GM23338 (cell line): ENCODE measurements at regions not wholly inside any gene's neighbourhood (a gene's known extent, or its start where the extent isn't known, plus 50 kb on each side); places are given as distances from the start of the nearest gene placed in this dataset.

Source experiments
- ATAC-seq: fragments of 200-7000 bp; cut with Tn5 transposase; 3 replicates; pipeline ENCODE4 v1.9.1; 2020
- DNase-seq: peaks from one replicate; pipeline ENCODE4 v3.0.0-alpha.2; 2015; ENCODE audit warnings: low spot score
- H2AFZ ChIP-seq: fragments of 200-600 bp; sonication (generic); 2 replicates; pipeline ENCODE4 v1.8.0; 2016; ENCODE audit warnings: antibody characterized with exemption, mild to moderate bottlenecking, moderate library complexity
- H3F3A ChIP-seq: fragments of 200-600 bp; sonication (generic); replicated peaks from 2 replicates; pipeline ENCODE4 v1.8.0; 2017; ENCODE audit warnings: antibody characterized with exemption, mixed run types, low read depth
- H3K27ac ChIP-seq: fragments of 200-600 bp; sonication (generic); 2 replicates; pipeline ENCODE4 v1.6.1; 2016; ENCODE audit warnings: low read depth
- H3K27me3 ChIP-seq: fragments of 200-600 bp; sonication (generic); 2 replicates; pipeline ENCODE4 v1.8.0; 2016; ENCODE audit warnings: mild to moderate bottlenecking, mixed run types, moderate library complexity; ENCODE audit not compliant: insufficient read depth
- H3K36me3 ChIP-seq: fragments of 200-600 bp; sonication (generic); 2 replicates; pipeline ENCODE4 v1.8.0; 2016; ENCODE audit warnings: mild to moderate bottlenecking; ENCODE audit not compliant: insufficient read depth
- H3K4me1 ChIP-seq: fragments of 200-600 bp; sonication (generic); 2 replicates; pipeline ENCODE4 v1.8.0; 2016; ENCODE audit warnings: mild to moderate bottlenecking, moderate library complexity; ENCODE audit not compliant: insufficient read depth
- H3K4me2 ChIP-seq: fragments of 200-600 bp; sonication (generic); 2 replicates; pipeline ENCODE4 v1.7.1; 2017; ENCODE audit warnings: mixed run types
- H3K4me3 ChIP-seq: fragments of 200-600 bp; sonication (generic); 2 replicates; pipeline ENCODE4 v1.6.1; 2016; ENCODE audit warnings: mixed run types
- H3K79me2 ChIP-seq: fragments of 200-600 bp; sonication (generic); replicated peaks from 2 replicates; pipeline ENCODE4 v1.8.0; 2017; ENCODE audit warnings: mild to moderate bottlenecking; ENCODE audit not compliant: insufficient read depth
- H3K9me2 ChIP-seq: fragments of 200-600 bp; sonication (generic); 2 replicates; pipeline ENCODE4 v1.8.0; 2017; ENCODE audit not compliant: insufficient read depth
- H4K20me1 ChIP-seq: fragments of 200-600 bp; sonication (generic); replicated peaks from 2 replicates; pipeline ENCODE4 v1.8.0; 2017; ENCODE audit warnings: mild to moderate bottlenecking; ENCODE audit not compliant: insufficient read depth
- H3K27ac Mint-ChIP-seq: 2 replicates; pipeline ENCODE4 v1.8.0; 2020; ENCODE audit warnings: inconsistent platforms, mild to moderate bottlenecking, moderate library complexity, mixed read lengths
- H3K27me3 Mint-ChIP-seq: 3 replicates; pipeline ENCODE4 v1.8.0; 2022; ENCODE audit warnings: low read depth, mild to moderate bottlenecking, moderate library complexity, mixed read lengths, inconsistent platforms; ENCODE audit not compliant: insufficient read depth, poor library complexity
- H3K36me3 Mint-ChIP-seq: 3 replicates; pipeline ENCODE4 v1.8.0; 2021; ENCODE audit warnings: low read depth, mild to moderate bottlenecking, inconsistent platforms, moderate library complexity, mixed read lengths
- H3K4me1 Mint-ChIP-seq: 3 replicates; pipeline ENCODE4 v1.8.0; 2020; ENCODE audit warnings: mild to moderate bottlenecking, inconsistent platforms, mixed read lengths
- H3K4me3 Mint-ChIP-seq: 3 replicates; pipeline ENCODE4 v1.8.0; 2021; ENCODE audit warnings: moderate library complexity, mild to moderate bottlenecking, inconsistent platforms, mixed read lengths
- H3K9me3 Mint-ChIP-seq: 3 replicates; pipeline ENCODE4 v1.8.0; 2020; ENCODE audit warnings: moderate library complexity, mild to moderate bottlenecking, inconsistent platforms, mixed read lengths
- CREB1 ChIP-seq: fragments of 250-450 bp; sonication (Bioruptor Pico); IDR thresholded peaks from 2 replicates; pipeline ENCODE4 v1.5.0; 2020; ENCODE audit warnings: low read depth, mild to moderate bottlenecking, moderate library complexity
- CTCF ChIP-seq, 2 experiments: fragments of 200-600 bp in 1 of 2; sonication (generic) in 1 of 2; conservative IDR thresholded peaks; 2 replicates each; pipeline versions ENCODE4 v1.5.1 to v1.6.1; 2016 to 2017; ENCODE audit warnings: antibody characterized with exemption in 2 of 2, low read depth in 2 of 2, mild to moderate bottlenecking in 2 of 2, moderate library complexity in 1 of 2
- ETS1 ChIP-seq: IDR thresholded peaks from 2 replicates; pipeline ENCODE4 v1.6.1; 2016; ENCODE audit warnings: antibody characterized with exemption
- EZH2 ChIP-seq: fragments of 200-600 bp; sonication (generic); IDR thresholded peaks from one replicate; pipeline ENCODE4 v1.8.0; 2017; ENCODE audit warnings: antibody characterized with exemption, mild to moderate bottlenecking, low read depth; ENCODE audit not compliant: unreplicated experiment
- EZH2phosphoT487 ChIP-seq: fragments of 200-600 bp; sonication (generic); IDR thresholded peaks from one replicate; pipeline ENCODE4 v1.8.1; 2018; ENCODE audit warnings: antibody characterized with exemption; ENCODE audit not compliant: unreplicated experiment
- JUNB ChIP-seq: IDR thresholded peaks from one replicate; pipeline ENCODE4 v1.6.1; 2016; ENCODE audit warnings: antibody characterized with exemption; ENCODE audit not compliant: unreplicated experiment
- NANOG ChIP-seq: IDR thresholded peaks from 2 replicates; pipeline ENCODE4 v1.6.1; 2016; ENCODE audit warnings: antibody characterized with exemption, borderline replicate concordance
- POLR2AphosphoS5 ChIP-seq: IDR thresholded peaks from 2 replicates; pipeline ENCODE4 v1.6.1; 2016; ENCODE audit warnings: antibody characterized with exemption, low read depth
- REST ChIP-seq: IDR thresholded peaks from one replicate; pipeline ENCODE4 v1.6.1; 2018; ENCODE audit warnings: antibody characterized with exemption; ENCODE audit not compliant: unreplicated experiment
- STAT1 ChIP-seq: IDR thresholded peaks from one replicate; pipeline ENCODE4 v1.6.1; 2016; ENCODE audit warnings: antibody characterized with exemption; ENCODE audit not compliant: unreplicated experiment
- ZNF114 ChIP-seq: fragments of 250-450 bp; sonication (Bioruptor Pico); IDR thresholded peaks from 2 replicates; pipeline ENCODE4 v1.5.0; 2020; ENCODE audit warnings: mild to moderate bottlenecking, moderate library complexity
- ZNF331 ChIP-seq: fragments of 250-450 bp; sonication (Bioruptor Pico); IDR thresholded peaks from 2 replicates; pipeline ENCODE4 v1.5.0; 2020; ENCODE audit warnings: low read depth, mild to moderate bottlenecking, moderate library complexity
- ZNF462 ChIP-seq: fragments of 250-450 bp; sonication (Bioruptor Pico); IDR thresholded peaks from 2 replicates; pipeline ENCODE4 v1.5.0; 2020; ENCODE audit warnings: mild to moderate bottlenecking, moderate library complexity

- Histone ChIP-seq H3K9me2 (no peaks in the 10 kb centered on the region; the same call in 1 of the 2 replicates), H3F3A (no peaks in the 10 kb centered on the region), H2AFZ (no peak overlapping the region), H3K27me3 (no peaks in the 10 kb centered on the region), H3K79me2 (no peaks in the 10 kb centered on the region), H3K4me2 (no peak overlapping the region), H3K4me3 (no peak overlapping the region), H3K4me1 (0 out of 2 replicates have a peak, but pooled peaks cover under 1% of the 10 kb centered on the region), H3K27ac (no peak overlapping the region), H3K36me3 (no peaks in the 10 kb centered on the region), H4K20me1 (no peaks in the 10 kb centered on the region)
- Mint-ChIP-seq H3K4me1 (peaks cover 1% of the 10 kb centered on the region; the same call in 1 of the 3 replicates), H3K27me3 (no peaks in the 10 kb centered on the region), H3K4me3 (no peak overlapping the region), H3K36me3 (no peaks in the 10 kb centered on the region), H3K9me3 (no peaks in the 10 kb centered on the region; the same call in 2 of the 3 replicates), H3K27ac (no peak overlapping the region)
- ATAC-seq = no peak
- TF ChIP-seq ZNF114 (no peak), REST (no peak), CTCF (conservative IDR thresholded peaks at IDR 0.05; ENCODE audit: low read depth in 2 of 2) (no peak), POLR2AphosphoS5 (no peak), JUNB (no peak), ZNF462 (CRISPR knock-in tag) (no peak), CREB1 (CRISPR knock-in tag) (no peak), EZH2 (no peak), ZNF331 (CRISPR knock-in tag) (no peak), STAT1 (no peak), NANOG (no peak), ETS1 (no peak), EZH2phosphoT487 (no peak)
- DNase-seq = no peak
These were observed 151.0 kb upstream of the NEBL start for GRCh38 chr10:21048068-21048467.
